Psoas muscle (tissue), 7 donors: ENCODE measurements at regions not wholly inside any gene's neighbourhood (a gene's known extent, or its start where the extent isn't known, plus 50 kb on each side); places are given as distances from the start of the nearest gene placed in this dataset.

Experiments
- ATAC-seq, 4 donors: fragments of 200-7000 bp; cut with Tn5 transposase; one replicate each; pipeline ENCODE4 v1.9.1; 2020; ENCODE audit warnings: moderate library complexity in 3 of 4, mild to moderate bottlenecking in 2 of 4
- DNase-seq, 2 donors: peaks; one replicate each; pipeline ENCODE4 v3.0.0-alpha.2; 2020
- H3K27ac ChIP-seq: fragments of 200-600 bp; one replicate; pipeline ENCODE4 v1.8.0; 2022
- H3K27me3 ChIP-seq, 3 donors: fragments of 200-600 bp in 1 of 3; one replicate each; pipeline versions ENCODE4 v1.6.1 to v1.8.0; 2013 to 2022; ENCODE audit warnings: low read length in 2 of 3, mild to moderate bottlenecking in 2 of 3, moderate library complexity in 1 of 3; ENCODE audit not compliant: insufficient read depth in 3 of 3
- H3K36me3 ChIP-seq, 2 donors: fragments of 200-600 bp in 1 of 2; one replicate each; pipeline versions ENCODE4 v1.6.1 to v1.8.0; 2013 to 2022; ENCODE audit warnings: low read depth in 1 of 2, mild to moderate bottlenecking in 1 of 2, moderate library complexity in 1 of 2; ENCODE audit not compliant: insufficient read depth in 1 of 2
- H3K4me1 ChIP-seq: fragments of 200-600 bp; one replicate; pipeline ENCODE4 v1.8.0; 2022
- H3K4me3 ChIP-seq: fragments of 200-600 bp; one replicate; pipeline ENCODE4 v1.8.0; 2022; ENCODE audit warnings: mild to moderate bottlenecking
- H3K9me3 ChIP-seq: fragments of 200-600 bp; one replicate; pipeline ENCODE4 v1.8.0; 2022
- WGBS, 3 donors: extraction: QIAGEN DNeasy Blood & Tissue Kit; methylation state at CpG; one replicate each; pipeline versions ENCODE4 v1.1.6 to v1.1.7; 2013; 5-methylcytosine and 5-hydroxymethylcytosine counted together
- intact Hi-C, 2 donors: fragments of 100-400 bp; cut with DNase I; formaldehyde crosslinking; loops; one replicate each; pipeline versions ENCODE4 v1.11.0 to v1.14.2; 2022
- TF ChIP-seq, protein P1 (sequence below): fragments of 200-600 bp; IDR thresholded peaks from one replicate; pipeline ENCODE4 v1.8.0; 2022; ENCODE audit warnings: antibody characterized with exemption
- donor health status: healthy with polysubstance abuse.
- donor health status: DM: no; HTN: no; CAD: no; lungs with moderate emphysema.
- donor health status: Bipolar disorder and iron deficiency.
- donor health status: healthy.
- donor health status: DM: yes; HTN: yes; CAD: no.
- donor health status: DM: no; HTN: no; CAD: no.
- donor health status: DM: yes; HTN: yes; CAD: no.

GRCh38 chr2:194610297-194610696 lies 1046.7 kb upstream of the SLC39A10 start:
- H3K4me1 ChIP-seq: no peaks in the 10 kb centered on the region
- ATAC-seq (no peak), DNase-seq (no peak)
- H3K27me3 ChIP-seq: no peaks in the 10 kb centered on the region
- TF ChIP-seq, protein P1, sequence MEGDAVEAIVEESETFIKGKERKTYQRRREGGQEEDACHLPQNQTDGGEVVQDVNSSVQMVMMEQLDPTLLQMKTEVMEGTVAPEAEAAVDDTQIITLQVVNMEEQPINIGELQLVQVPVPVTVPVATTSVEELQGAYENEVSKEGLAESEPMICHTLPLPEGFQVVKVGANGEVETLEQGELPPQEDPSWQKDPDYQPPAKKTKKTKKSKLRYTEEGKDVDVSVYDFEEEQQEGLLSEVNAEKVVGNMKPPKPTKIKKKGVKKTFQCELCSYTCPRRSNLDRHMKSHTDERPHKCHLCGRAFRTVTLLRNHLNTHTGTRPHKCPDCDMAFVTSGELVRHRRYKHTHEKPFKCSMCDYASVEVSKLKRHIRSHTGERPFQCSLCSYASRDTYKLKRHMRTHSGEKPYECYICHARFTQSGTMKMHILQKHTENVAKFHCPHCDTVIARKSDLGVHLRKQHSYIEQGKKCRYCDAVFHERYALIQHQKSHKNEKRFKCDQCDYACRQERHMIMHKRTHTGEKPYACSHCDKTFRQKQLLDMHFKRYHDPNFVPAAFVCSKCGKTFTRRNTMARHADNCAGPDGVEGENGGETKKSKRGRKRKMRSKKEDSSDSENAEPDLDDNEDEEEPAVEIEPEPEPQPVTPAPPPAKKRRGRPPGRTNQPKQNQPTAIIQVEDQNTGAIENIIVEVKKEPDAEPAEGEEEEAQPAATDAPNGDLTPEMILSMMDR: no peak
- H3K4me3 ChIP-seq: no peak overlapping the region
- intact Hi-C loops: no loop called here
- no peak overlapping the region for H3K27ac ChIP-seq
- no peaks in the 10 kb centered on the region for H3K9me3 ChIP-seq
- no peaks in the 10 kb centered on the region for H3K36me3 ChIP-seq

DNA sequence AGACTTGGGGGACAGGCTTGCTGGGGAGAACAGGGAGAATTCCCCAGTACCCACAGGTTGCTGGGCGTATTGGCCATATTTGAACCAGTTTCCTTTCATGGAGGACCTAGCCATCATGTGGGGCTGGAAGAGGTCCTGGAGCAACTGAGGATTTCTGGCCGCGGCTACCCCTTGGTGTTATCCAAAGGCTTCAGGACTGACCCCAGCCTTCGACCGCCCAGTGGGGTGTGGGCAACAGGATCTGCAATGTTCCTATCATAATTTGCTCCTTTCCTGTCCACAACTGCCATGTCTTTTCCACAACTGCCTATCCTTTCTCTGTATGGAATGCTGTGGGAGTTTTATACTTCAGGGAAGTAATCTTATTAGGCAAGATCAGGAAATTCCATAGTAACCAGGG lies 1053.6 kb upstream of the SLC39A10 start:
- ATAC-seq: no peak
- WGBS, 3 donors: 89 to 96% (median 93%) methylated on average over 5 of the region's 5 CpGs
- intact Hi-C loops: no loop called here
- Histone ChIP-seq H3K36me3 (no peaks in the 10 kb centered on the region), H3K4me3 (no peak overlapping the region), H3K9me3 (no peaks in the 10 kb centered on the region), H3K4me1 (no peaks in the 10 kb centered on the region), H3K27ac (no peak overlapping the region), H3K27me3 (no peaks in the 10 kb centered on the region)
- TF ChIP-seq, protein P1: no peak
- DNase-seq: no peak

- intact Hi-C loops: no loop called here
- WGBS, 3 donors: 87 to 94% (median 90%) methylated on average over 5 of the region's 5 CpGs
- Histone ChIP-seq H3K9me3 (no peaks in the 10 kb centered on the region), H3K4me1 (no peaks in the 10 kb centered on the region), H3K36me3 (no peaks in the 10 kb centered on the region), H3K27me3 (no peaks in the 10 kb centered on the region), H3K4me3 (no peak overlapping the region), H3K27ac (no peak overlapping the region)
- TF ChIP-seq, protein P1: no peak
- DNase-seq (no peak), ATAC-seq (no peak)
Measured at GRCh38 chr2:194602750-194603149, 1054.3 kb upstream of the SLC39A10 start.

GRCh38 chr2:194591192-194591591 lies 1065.8 kb upstream of the SLC39A10 start:
- Histone ChIP-seq H3K9me3 (no peaks in the 10 kb centered on the region), H3K4me3 (no peak overlapping the region), H3K36me3 (no peaks in the 10 kb centered on the region), H3K27me3 (no peaks in the 10 kb centered on the region), H3K27ac (no peak overlapping the region), H3K4me1 (no peaks in the 10 kb centered on the region)
- 69 to 85% (median 79%) methylated on average over 1 of the region's 1 CpG for WGBS, 3 donors
- TF ChIP-seq, protein P1: no peak
- no peak for ATAC-seq
- DNase-seq: no peak
- intact Hi-C loops: no loop called here

DNA sequence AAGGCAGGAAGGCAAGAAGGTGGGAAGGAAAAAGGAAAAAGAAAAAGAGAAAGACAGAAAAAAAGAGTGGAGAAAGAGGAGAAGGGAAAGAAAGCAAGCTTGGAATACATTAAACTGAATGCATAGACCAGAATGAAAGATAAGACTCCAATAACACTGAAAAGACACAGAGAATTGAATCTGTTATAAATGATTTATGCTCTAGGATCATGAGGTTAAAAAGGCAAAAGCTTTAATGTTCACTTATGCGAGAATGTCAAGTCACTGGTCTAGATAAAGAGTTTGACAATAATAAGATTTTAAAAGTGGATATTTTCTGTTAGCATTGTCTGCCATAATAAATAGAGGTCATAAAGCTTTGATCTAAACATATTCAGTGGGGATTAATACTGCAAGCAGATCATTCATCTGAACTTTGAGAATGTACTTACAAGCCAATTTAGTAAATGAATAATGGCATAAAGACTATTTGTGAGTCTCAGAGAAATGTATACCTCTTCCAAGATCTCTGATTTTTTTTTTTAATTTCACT lies 1069.2 kb upstream of the SLC39A10 start:
- ATAC-seq (no peak), DNase-seq (no peak)
- Histone ChIP-seq H3K4me1 (no peaks in the 10 kb centered on the region), H3K36me3 (no peaks in the 10 kb centered on the region), H3K9me3 (no peaks in the 10 kb centered on the region), H3K4me3 (no peak overlapping the region), H3K27me3 (no peaks in the 10 kb centered on the region), H3K27ac (no peak overlapping the region)
- intact Hi-C loops: no loop called here
- TF ChIP-seq, protein P1: no peak
- 37 to 55% (median 48%) methylated on average over 1 of the region's 1 CpG for WGBS, 3 donors
